Cardiac septum (tissue), 1 donor: ENCODE measurements at regions not wholly inside any gene's neighbourhood (a gene's known extent, or its start where the extent isn't known, plus 50 kb on each side); places are given as distances from the start of the nearest gene placed in this dataset.

Source experiments
- DNase-seq: peaks from one replicate; pipeline ENCODE4 v3.0.0-alpha.2; 2020; ENCODE audit warnings: low spot score
- intact Hi-C: fragments of 100-400 bp; cut with DNase I; formaldehyde crosslinking; loops from one replicate; pipeline ENCODE4 v1.14.0; 2022
- donor health status: DM: no; HTN: no; CAD: no.

DNA sequence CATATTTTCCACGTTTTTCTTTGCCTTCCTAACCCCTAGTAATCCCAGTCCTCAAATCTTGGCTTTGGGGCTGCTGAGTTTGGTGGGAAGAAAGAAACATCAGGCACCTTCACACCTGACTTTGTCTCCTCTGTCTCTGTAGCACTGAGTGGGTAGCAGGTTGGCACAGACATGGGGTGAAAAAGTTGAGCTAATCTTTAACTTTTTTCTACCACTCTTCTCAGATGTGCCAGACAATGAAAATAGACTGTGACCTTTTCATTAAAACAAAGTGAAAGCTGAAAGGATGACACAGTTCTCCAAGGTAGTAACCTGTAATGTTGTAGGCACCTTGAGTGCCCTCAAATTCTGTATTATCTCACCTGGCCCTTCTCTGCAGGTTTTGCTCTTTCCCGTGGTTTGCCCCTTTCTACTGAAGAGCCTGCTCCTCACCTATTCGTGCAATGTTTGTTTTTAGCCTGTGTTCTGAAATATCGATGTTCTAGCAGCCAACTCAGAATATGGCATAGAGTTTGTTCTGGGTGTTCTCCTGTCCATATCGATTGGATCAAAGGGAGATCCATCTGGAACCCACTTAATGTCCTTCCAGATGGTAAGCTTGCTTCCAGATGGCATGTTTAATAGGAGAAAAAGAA, 57.8 kb upstream of the ATXN1 start:
- intact Hi-C loops: no loop called here
- no peak for DNase-seq

DNA sequence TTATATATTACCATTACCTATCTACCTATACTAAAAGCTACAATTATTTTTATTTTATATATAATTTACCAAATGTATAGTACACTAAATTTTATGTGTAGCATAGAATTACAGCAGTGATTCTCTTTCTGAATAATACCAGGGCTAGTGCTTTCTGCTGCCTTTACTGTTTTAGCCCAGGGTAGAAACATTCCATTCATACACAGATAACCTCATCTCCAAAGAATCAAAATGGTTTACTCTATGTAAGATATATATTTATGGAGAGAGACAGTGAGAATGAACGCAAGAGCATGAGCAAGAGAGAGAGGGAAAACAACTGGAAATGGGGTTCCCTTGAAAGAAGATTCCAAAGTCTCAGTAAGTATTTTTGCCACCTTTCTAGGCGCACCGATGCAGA, 56.3 kb upstream of the ATXN1 start:
- intact Hi-C loops: no loop called here
- DNase-seq: no peak

DNA sequence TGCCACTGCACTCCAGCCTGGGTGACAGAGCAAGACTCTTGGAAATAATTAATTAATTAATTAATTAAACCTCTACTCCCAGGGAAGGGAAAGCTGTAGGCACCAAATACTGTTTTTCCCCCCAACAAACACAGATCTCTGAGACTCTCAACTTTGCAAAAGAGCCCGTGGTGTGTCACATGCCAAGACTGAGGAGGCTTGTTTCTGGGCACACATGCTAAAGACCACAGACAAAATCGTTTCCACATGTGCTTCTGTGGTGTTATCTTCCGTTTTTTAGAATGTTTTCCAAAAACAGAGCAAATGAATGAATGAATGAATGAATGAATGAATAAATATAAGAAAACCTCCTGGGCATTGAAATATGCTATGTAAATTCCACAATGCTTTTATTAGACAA, 55.6 kb upstream of the ATXN1 start:
- DNase-seq: no peak
- intact Hi-C loops: no loop called here

DNA sequence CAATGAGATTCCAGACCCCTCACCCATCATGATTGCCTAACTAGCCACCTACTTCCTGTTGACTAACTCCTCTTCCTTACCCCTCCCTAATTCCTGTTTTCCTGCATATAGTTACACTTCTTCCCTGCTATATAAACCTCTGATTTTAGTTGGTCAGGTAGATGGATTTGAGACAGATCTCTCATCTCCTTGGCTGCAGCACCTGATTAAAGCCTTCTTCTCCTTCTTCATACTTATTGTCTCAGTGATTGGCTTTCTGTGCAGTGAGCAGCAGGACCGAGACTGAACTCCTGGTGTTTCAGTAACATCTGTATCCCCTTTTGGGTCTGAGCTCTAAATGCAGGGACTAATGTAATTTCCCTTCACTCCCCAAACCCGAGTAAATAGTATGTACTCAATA, 51.7 kb upstream of the ATXN1 start:
- no peak for DNase-seq
- intact Hi-C loops: no loop called here

DNA sequence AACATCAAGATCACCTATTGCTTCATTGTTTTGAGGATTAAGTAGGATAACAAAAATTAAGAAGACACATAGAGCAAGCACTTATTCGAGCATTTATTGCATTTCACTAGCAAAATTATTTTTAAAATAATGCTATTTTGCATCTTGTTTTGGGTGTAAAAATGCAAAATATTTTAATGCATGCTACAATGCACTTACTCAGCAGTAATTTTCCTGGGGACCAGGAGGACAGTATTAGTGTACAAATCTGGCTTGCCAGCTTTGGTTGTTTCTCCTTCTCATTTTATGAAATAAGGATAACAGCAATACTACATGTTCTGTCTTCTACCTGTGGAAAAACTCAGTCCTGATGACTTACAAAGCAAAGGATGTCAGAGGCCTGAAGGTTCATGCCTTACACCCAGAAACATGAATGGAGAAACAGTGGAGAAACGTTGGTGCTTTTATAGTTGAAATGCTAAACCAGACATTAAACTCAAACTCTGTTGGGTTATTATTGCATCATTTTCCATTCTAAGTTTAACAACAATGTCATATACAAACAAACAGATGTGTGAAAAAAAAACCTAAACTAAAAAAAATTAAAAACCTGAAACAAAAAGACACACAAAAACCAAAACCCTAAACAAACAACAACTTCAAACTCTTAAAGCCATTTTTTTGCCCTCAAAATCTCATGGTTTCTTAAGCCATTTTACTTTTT, 50.2 kb upstream of the ATXN1 start:
- no peak for DNase-seq
- intact Hi-C loops: no loop called here
